ENCODE measurements at regions not wholly inside any gene's neighbourhood (a gene's known extent, or its start where the extent isn't known, plus 50 kb on each side); places are given as distances from the start of the nearest gene placed in this dataset.

DNA sequence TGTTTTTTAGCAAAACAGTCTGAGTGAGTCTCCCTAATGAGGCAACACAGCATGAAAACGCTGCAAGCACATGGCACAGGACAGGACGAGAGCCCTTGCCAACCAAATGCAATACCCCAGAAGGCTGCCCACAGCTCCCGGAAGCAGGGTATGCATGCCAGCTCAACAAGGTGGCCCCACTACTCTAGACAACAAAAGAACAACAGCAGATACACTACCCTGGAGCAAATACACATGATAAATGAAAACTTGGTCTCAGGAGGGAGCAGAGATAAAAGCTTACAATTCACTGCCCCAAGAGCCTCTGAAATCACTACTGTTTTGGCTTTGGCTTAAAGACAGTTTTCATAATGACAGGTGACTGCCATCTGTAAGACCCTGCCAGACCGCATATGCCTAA is 785.4 kb upstream of the API5 start:
- TF ChIP-seq RAD21 (IDR thresholded peaks at IDR 0.05; ENCODE audit: low read depth) = no peak
- TF ChIP-seq CEBPB (IDR thresholded peaks at IDR 0.05) = no peak
- no peak for TF ChIP-seq YY1 (IDR thresholded peaks at IDR 0.05; ENCODE audit: low read depth)
- TF ChIP-seq EGR1 (IDR thresholded peaks at IDR 0.05) = no peak
- TF ChIP-seq TAF1 (IDR thresholded peaks at IDR 0.05; ENCODE audit: low read depth) = no peak
- TF ChIP-seq, protein P1, sequence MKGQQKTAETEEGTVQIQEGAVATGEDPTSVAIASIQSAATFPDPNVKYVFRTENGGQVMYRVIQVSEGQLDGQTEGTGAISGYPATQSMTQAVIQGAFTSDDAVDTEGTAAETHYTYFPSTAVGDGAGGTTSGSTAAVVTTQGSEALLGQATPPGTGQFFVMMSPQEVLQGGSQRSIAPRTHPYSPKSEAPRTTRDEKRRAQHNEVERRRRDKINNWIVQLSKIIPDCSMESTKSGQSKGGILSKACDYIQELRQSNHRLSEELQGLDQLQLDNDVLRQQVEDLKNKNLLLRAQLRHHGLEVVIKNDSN (IDR thresholded peaks at IDR 0.05) = no peak
- TF ChIP-seq MAX (IDR thresholded peaks at IDR 0.05) = no peak
- no peak for TF ChIP-seq EP300 (IDR thresholded peaks at IDR 0.05; ENCODE audit: borderline replicate concordance)
- TF ChIP-seq REST (IDR thresholded peaks at IDR 0.05; ENCODE audit: low read depth) = no peak
- TF ChIP-seq ZBTB7A (IDR thresholded peaks at IDR 0.05; ENCODE audit: low read depth) = no peak
- no peak for TF ChIP-seq NFIC (IDR thresholded peaks at IDR 0.05)
- no peak for TF ChIP-seq FOXM1 (IDR thresholded peaks at IDR 0.05; ENCODE audit: borderline replicate concordance, low read depth)
